SK-N-SH treated with all-trans-retinoic acid at 6 μM for 48 hours (cell line): ENCODE measurements at regions not wholly inside any gene's neighbourhood (a gene's known extent, or its start where the extent isn't known, plus 50 kb on each side); places are given as distances from the start of the nearest gene placed in this dataset.

Source experiments
- ATAC-seq: fragments of 200-7000 bp; cut with Tn5 transposase; 3 replicates; pipeline ENCODE4 v1.9.1; 2020; ENCODE audit warnings: mild to moderate bottlenecking, moderate library complexity
- ARNTL ChIP-seq: fragments of 450-650 bp; formaldehyde crosslinking; IDR thresholded peaks from 2 replicates; pipeline ENCODE4 v1.5.0; 2020; ENCODE audit warnings: low read depth, mild to moderate bottlenecking, moderate library complexity, borderline replicate concordance
- BACH2 ChIP-seq: fragments of 250-450 bp; sonication (Bioruptor Pico); IDR thresholded peaks from 2 replicates; pipeline ENCODE4 v1.9.0; 2021; ENCODE audit warnings: mild to moderate bottlenecking, borderline replicate concordance
- CSDC2 ChIP-seq: fragments of 250-450 bp; sonication (Bioruptor Pico); IDR thresholded peaks from 2 replicates; pipeline ENCODE4 v1.5.0; 2020; ENCODE audit warnings: mild to moderate bottlenecking, moderate library complexity
- ESRRG ChIP-seq: fragments of 250-450 bp; sonication (Bioruptor Pico); IDR thresholded peaks from 2 replicates; pipeline ENCODE4 v1.6.1; 2021; ENCODE audit warnings: mild to moderate bottlenecking
- GLIS3 ChIP-seq: fragments of 250-450 bp; sonication (Bioruptor Pico); IDR thresholded peaks from 2 replicates; pipeline ENCODE4 v1.5.0; 2020; ENCODE audit warnings: mild to moderate bottlenecking, moderate library complexity
- ISL1 ChIP-seq: fragments of 250-450 bp; sonication (Bioruptor Pico); IDR thresholded peaks from 2 replicates; pipeline ENCODE4 v2.1.2; 2022; ENCODE audit warnings: mild to moderate bottlenecking, moderate library complexity
- PATZ1 ChIP-seq: fragments of 250-450 bp; sonication (Bioruptor Pico); IDR thresholded peaks from 2 replicates; pipeline ENCODE4 v1.8.0; 2020; ENCODE audit warnings: mild to moderate bottlenecking, moderate library complexity, borderline replicate concordance
- POU6F1 ChIP-seq: fragments of 250-450 bp; sonication (Bioruptor Pico); IDR thresholded peaks from 2 replicates; pipeline ENCODE4 v1.8.0; 2021; ENCODE audit warnings: low read depth, mild to moderate bottlenecking, moderate library complexity, borderline replicate concordance
- PPARA ChIP-seq: fragments of 250-450 bp; sonication (Bioruptor Pico); IDR thresholded peaks from 2 replicates; pipeline ENCODE4 v1.5.0; 2020; ENCODE audit warnings: mild to moderate bottlenecking, borderline replicate concordance
- RARB ChIP-seq: fragments of 250-450 bp; sonication (Bioruptor Pico); IDR thresholded peaks from 2 replicates; pipeline ENCODE4 v1.8.0; 2021; ENCODE audit warnings: mild to moderate bottlenecking, moderate library complexity
- SNAI2 ChIP-seq: fragments of 250-450 bp; sonication (Bioruptor Pico); IDR thresholded peaks from 2 replicates; pipeline ENCODE4 v1.5.0; 2020; ENCODE audit warnings: mild to moderate bottlenecking, moderate library complexity
- TCF4 ChIP-seq: fragments of 250-450 bp; sonication (Bioruptor Pico); IDR thresholded peaks from 2 replicates; pipeline ENCODE4 v1.8.0; 2021; ENCODE audit warnings: mild to moderate bottlenecking, moderate library complexity, borderline replicate concordance
- TOX ChIP-seq: fragments of 250-450 bp; sonication (Bioruptor Pico); IDR thresholded peaks from 2 replicates; pipeline ENCODE4 v1.8.0; 2021; ENCODE audit warnings: mild to moderate bottlenecking, moderate library complexity, borderline replicate concordance
- TSHZ2 ChIP-seq: fragments of 250-450 bp; sonication (Bioruptor Pico); IDR thresholded peaks from 2 replicates; pipeline ENCODE4 v1.5.0; 2020; ENCODE audit warnings: mild to moderate bottlenecking, moderate library complexity
- ZC3H10 ChIP-seq: fragments of 250-450 bp; sonication (Bioruptor Pico); IDR thresholded peaks from 2 replicates; pipeline ENCODE4 v1.5.1; 2021; ENCODE audit warnings: mild to moderate bottlenecking, moderate library complexity
- ZFP30 ChIP-seq: fragments of 450-650 bp; formaldehyde crosslinking; IDR thresholded peaks from 2 replicates; pipeline ENCODE4 v1.5.0; 2022; ENCODE audit warnings: mild to moderate bottlenecking, moderate library complexity
- ZNF565 ChIP-seq: fragments of 450-650 bp; formaldehyde crosslinking; conservative IDR thresholded peaks from 2 replicates; pipeline ENCODE4 v1.5.0; 2020; ENCODE audit warnings: low read depth, mild to moderate bottlenecking, moderate library complexity
- ZNF70 ChIP-seq: fragments of 450-650 bp; formaldehyde crosslinking; IDR thresholded peaks from 2 replicates; pipeline ENCODE4 v1.5.0; 2020; ENCODE audit warnings: mild to moderate bottlenecking, moderate library complexity
- ZNF8 ChIP-seq: fragments of 450-650 bp; formaldehyde crosslinking; IDR thresholded peaks from 2 replicates; pipeline ENCODE4 v1.5.0; 2020; ENCODE audit warnings: mild to moderate bottlenecking, moderate library complexity
- TF ChIP-seq, protein P1 (sequence below): fragments of 250-450 bp; sonication (Bioruptor Pico); IDR thresholded peaks from 2 replicates; pipeline ENCODE4 v1.5.1; 2020; ENCODE audit warnings: low read depth, mild to moderate bottlenecking, moderate library complexity

- TF ChIP-seq POU6F1 (CRISPR knock-in tag) (no peak), ZNF8 (CRISPR knock-in tag) (no peak), SNAI2 (CRISPR knock-in tag) (no peak), GLIS3 (no peak)
These were observed 214.9 kb downstream of the IL20RB start (continued) for GRCh38 chr3:137172728-137173127.

- ATAC-seq, result no peak
- TF ChIP-seq ISL1 (no peak), ZNF565 (no peak), ZNF8 (CRISPR knock-in tag) (no peak), ARNTL (CRISPR knock-in tag) (no peak), GLIS3 (no peak), POU6F1 (CRISPR knock-in tag) (no peak)
- TF ChIP-seq, protein P1, sequence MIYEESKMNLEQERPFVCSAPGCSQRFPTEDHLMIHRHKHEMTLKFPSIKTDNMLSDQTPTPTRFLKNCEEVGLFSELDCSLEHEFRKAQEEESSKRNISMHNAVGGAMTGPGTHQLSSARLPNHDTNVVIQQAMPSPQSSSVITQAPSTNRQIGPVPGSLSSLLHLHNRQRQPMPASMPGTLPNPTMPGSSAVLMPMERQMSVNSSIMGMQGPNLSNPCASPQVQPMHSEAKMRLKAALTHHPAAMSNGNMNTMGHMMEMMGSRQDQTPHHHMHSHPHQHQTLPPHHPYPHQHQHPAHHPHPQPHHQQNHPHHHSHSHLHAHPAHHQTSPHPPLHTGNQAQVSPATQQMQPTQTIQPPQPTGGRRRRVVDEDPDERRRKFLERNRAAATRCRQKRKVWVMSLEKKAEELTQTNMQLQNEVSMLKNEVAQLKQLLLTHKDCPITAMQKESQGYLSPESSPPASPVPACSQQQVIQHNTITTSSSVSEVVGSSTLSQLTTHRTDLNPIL, result no peak
- TF ChIP-seq, all 23 proteins: peak for 0
These were observed 216.7 kb downstream of the IL20RB start for GRCh38 chr3:137174514-137174913.

DNA sequence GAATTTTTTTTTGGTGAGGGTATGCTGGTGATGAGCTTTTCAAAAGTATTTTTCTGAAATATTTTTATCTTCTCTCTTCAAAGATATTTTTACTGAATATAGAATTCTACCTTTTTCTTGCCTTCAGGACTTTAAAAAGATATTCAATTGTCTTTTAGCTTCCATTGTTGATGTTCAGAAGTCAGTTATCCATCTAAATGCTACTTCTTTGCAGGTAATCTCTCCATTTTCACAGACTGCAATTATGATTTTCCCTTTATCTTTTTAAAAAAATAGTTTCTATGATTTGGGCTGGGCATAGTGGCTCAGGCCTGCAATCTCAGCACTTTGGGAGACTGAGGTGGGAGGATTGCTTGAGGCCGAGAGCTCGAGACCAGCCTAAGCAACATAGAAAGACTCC lies 222.4 kb downstream of the IL20RB start:
- no peak for ATAC-seq
- TF ChIP-seq ISL1, result no peak
- TF ChIP-seq ESRRG, result no peak
- no peak for TF ChIP-seq TCF4 (CRISPR knock-in tag)
- peak; percentile 48; the same call in 1 of the 2 replicates for TF ChIP-seq ZFP30 (CRISPR knock-in tag)
- TF ChIP-seq PPARA (CRISPR knock-in tag), result no peak

DNA sequence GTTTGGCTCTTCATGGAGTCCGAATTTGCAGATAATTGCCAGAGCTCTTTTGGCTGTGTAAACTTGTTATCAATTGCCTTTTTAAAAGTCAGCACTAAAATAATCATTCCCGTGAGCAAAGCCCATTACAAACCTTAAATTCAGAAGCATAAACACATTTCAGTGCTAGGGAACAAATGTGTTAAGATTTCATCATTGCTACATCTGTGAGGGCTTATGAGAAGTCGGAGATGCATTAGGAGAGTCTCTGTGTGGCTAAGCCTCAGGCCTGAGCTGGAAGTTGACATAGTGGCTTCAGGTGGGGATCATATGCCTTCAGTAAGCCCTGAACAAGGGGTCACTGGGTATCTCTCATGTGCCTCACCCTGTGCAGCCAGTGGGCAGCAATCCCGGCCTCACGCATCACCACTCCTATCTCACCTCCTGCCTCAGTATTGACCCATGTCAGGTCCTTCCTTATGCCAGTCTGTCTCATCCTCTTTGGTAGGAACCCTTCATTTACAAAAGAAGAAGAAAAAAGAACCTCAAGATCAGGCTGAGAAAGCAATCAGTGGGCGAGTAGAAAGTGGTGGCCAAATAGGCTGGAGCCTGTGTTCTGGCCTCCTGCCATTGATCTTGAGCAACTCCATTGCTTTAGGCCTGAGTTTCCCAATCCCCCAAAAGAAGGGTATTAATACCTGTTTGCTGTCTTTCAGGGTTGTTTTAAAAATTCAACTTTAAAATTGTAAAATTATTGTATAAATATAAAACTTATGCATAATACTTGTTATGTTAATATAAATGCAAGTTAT lies 233.5 kb downstream of the IL20RB start:
- TF ChIP-seq, protein P1, result no peak
- TF ChIP-seq ZNF70 (CRISPR knock-in tag) (no peak), BACH2 (CRISPR knock-in tag) (no peak), SNAI2 (CRISPR knock-in tag) (no peak), TCF4 (CRISPR knock-in tag) (no peak)
- TF ChIP-seq, all 23 proteins: peak for 0
- ATAC-seq, result no peak

DNA sequence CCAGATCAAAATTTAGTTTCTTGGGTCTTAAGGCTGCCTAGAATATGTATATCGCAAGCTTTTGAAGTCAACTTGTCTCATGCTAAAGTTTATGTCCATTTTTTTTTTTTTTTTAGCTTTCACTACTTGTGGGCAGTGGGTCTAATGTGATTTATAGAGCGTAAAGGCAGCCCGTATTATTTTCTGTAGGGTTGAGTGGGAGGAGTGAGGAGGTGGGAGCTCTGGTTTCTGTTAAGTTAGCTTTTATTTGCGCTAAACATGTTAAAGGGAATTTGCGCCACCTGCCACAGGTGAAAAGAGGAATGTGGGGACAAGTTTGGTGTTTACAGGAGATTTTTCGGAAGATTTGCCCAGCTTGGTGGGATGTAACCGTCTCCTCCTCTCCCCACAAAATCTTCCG lies 234.2 kb downstream of the IL20RB start:
- no peak for ATAC-seq
- TF ChIP-seq, protein P1, result no peak
- no peak for TF ChIP-seq SNAI2 (CRISPR knock-in tag)
- TF ChIP-seq ZFP30 (CRISPR knock-in tag), result no peak
- TF ChIP-seq ESRRG, result no peak
- no peak for TF ChIP-seq CSDC2 (CRISPR knock-in tag)
- TF ChIP-seq PATZ1 (CRISPR knock-in tag), result no peak
- no peak for TF ChIP-seq ZNF70 (CRISPR knock-in tag)
- no peak for TF ChIP-seq ZC3H10
- no peak for TF ChIP-seq RARB
- no peak for TF ChIP-seq GLIS3
- TF ChIP-seq PPARA (CRISPR knock-in tag), result no peak
- TF ChIP-seq BACH2 (CRISPR knock-in tag), result no peak
- no peak for TF ChIP-seq ZNF565
- no peak for TF ChIP-seq TOX (CRISPR knock-in tag)
- no peak for TF ChIP-seq TCF4 (CRISPR knock-in tag)
- no peak for TF ChIP-seq TSHZ2 (CRISPR knock-in tag)
